GM23248 (cell line): ENCODE measurements at regions not wholly inside any gene's neighbourhood (a gene's known extent, or its start where the extent isn't known, plus 50 kb on each side); places are given as distances from the start of the nearest gene placed in this dataset.

Experiments used
- DNase-seq: peaks from one replicate; pipeline ENCODE4 v3.0.0-alpha.2; 2015
- H2AFZ ChIP-seq: fragments of 200-600 bp; sonication (generic); 2 replicates; pipeline ENCODE4 v1.6.1; 2016; ENCODE audit warnings: antibody characterized with exemption
- H3F3A ChIP-seq: fragments of 200-600 bp; sonication (generic); 2 replicates; pipeline ENCODE4 v1.6.1; 2016; ENCODE audit warnings: mild to moderate bottlenecking, antibody characterized with exemption, mixed run types; ENCODE audit not compliant: insufficient read depth
- H3K27ac ChIP-seq: fragments of 200-600 bp; sonication (generic); 2 replicates; pipeline ENCODE4 v1.5.1; 2016; ENCODE audit warnings: mild to moderate bottlenecking
- H3K27me3 ChIP-seq: fragments of 200-600 bp; sonication (generic); replicated peaks from 2 replicates; pipeline ENCODE4 v1.6.1; 2016; ENCODE audit warnings: mild to moderate bottlenecking; ENCODE audit not compliant: insufficient read depth
- H3K36me3 ChIP-seq: fragments of 200-600 bp; sonication (generic); 2 replicates; pipeline ENCODE4 v1.6.1; 2016; ENCODE audit warnings: low read depth, mild to moderate bottlenecking
- H3K4me1 ChIP-seq: fragments of 200-600 bp; sonication (generic); 2 replicates; pipeline ENCODE4 v1.6.1; 2016; ENCODE audit warnings: mild to moderate bottlenecking; ENCODE audit not compliant: insufficient read depth
- H3K4me2 ChIP-seq: fragments of 200-600 bp; sonication (generic); one replicate; pipeline ENCODE4 v1.6.1; 2016; ENCODE audit warnings: mild to moderate bottlenecking; ENCODE audit not compliant: unreplicated experiment
- H3K4me3 ChIP-seq: fragments of 200-600 bp; sonication (generic); 2 replicates; pipeline ENCODE4 v1.5.1; 2016; ENCODE audit warnings: mild to moderate bottlenecking
- H3K79me2 ChIP-seq: fragments of 200-600 bp; sonication (generic); 2 replicates; pipeline ENCODE4 v1.6.1; 2016; ENCODE audit warnings: mild to moderate bottlenecking; ENCODE audit not compliant: insufficient read depth
- H3K9ac ChIP-seq: fragments of 200-600 bp; sonication (generic); 2 replicates; pipeline ENCODE4 v1.6.1; 2016; ENCODE audit warnings: mild to moderate bottlenecking
- H3K9me2 ChIP-seq: fragments of 200-600 bp; sonication (generic); 2 replicates; pipeline ENCODE4 v1.6.1; 2016; ENCODE audit warnings: mixed run types, mild to moderate bottlenecking, moderate library complexity; ENCODE audit not compliant: insufficient read depth
- H3K9me3 ChIP-seq: fragments of 200-600 bp; sonication (generic); one replicate; pipeline ENCODE4 v1.6.1; 2017; ENCODE audit warnings: low read depth
- H4K20me1 ChIP-seq: fragments of 200-600 bp; sonication (generic); 2 replicates; pipeline ENCODE4 v1.6.0; 2016; ENCODE audit not compliant: insufficient read depth
- EZH2 ChIP-seq: fragments of 200-600 bp; sonication (generic); IDR thresholded peaks from 2 replicates; pipeline ENCODE4 v1.6.1; 2018; ENCODE audit warnings: antibody characterized with exemption, mild to moderate bottlenecking; ENCODE audit not compliant: insufficient read depth, poor library complexity, severe bottlenecking
- EZH2phosphoT487 ChIP-seq: fragments of 200-600 bp; sonication (generic); IDR thresholded peaks from 2 replicates; pipeline ENCODE4 v1.6.1; 2018; ENCODE audit warnings: antibody characterized with exemption, moderate library complexity, mild to moderate bottlenecking, low read depth; ENCODE audit not compliant: insufficient read depth
- WGBS, 2 experiments: methylation state at CpG; one replicate each; pipeline ENCODE4 v1.1.6; 2015 to 2017; ENCODE audit warnings: low lambda C conversion rate in 2 of 2, low coverage in 1 of 2; ENCODE audit errors: missing lambda C conversion rate in 2 of 2; 5-methylcytosine and 5-hydroxymethylcytosine counted together
- in situ Hi-C: fragments of 300-500 bp; cut with MboI; formaldehyde crosslinking; loops from 2 replicates; pipeline ENCODE4 v1.15.0; 2020

GRCh38 chr3:34868935-34869334 is 770.4 kb upstream of the ARPP21 start:
- H3K9me3 ChIP-seq: no peaks in the 10 kb centered on the region
- H3K79me2 ChIP-seq: no peaks in the 10 kb centered on the region
- H3F3A ChIP-seq: no peaks in the 10 kb centered on the region
- WGBS, 2 experiments: 7 to 17% methylated on average over 1 of the region's 1 CpG
- in situ Hi-C loops: no loop called here
- no peak overlapping the region for H3K9ac ChIP-seq
- no peaks in the 10 kb centered on the region for H4K20me1 ChIP-seq
- H3K4me2 ChIP-seq: no peak overlapping the region
- H2AFZ ChIP-seq: no peak overlapping the region
- DNase-seq: no peak
- H3K4me1 ChIP-seq: no peaks in the 10 kb centered on the region
- H3K4me3 ChIP-seq: no peak overlapping the region
- no peak overlapping the region for H3K27ac ChIP-seq
- no peaks in the 10 kb centered on the region for H3K36me3 ChIP-seq
- H3K27me3 ChIP-seq: no peaks in the 10 kb centered on the region
- TF ChIP-seq EZH2phosphoT487 (no peak), EZH2 (no peak)
- no peaks in the 10 kb centered on the region for H3K9me2 ChIP-seq

- Histone ChIP-seq H3K9me3 (no peaks in the 10 kb centered on the region), H3K4me3 (no peak overlapping the region), H3K9ac (no peak overlapping the region), H3K9me2 (no peaks in the 10 kb centered on the region), H2AFZ (no peak overlapping the region), H3K27me3 (no peaks in the 10 kb centered on the region), H3K27ac (no peak overlapping the region), H3K36me3 (no peaks in the 10 kb centered on the region), H3K4me1 (no peaks in the 10 kb centered on the region), H3F3A (no peaks in the 10 kb centered on the region), H3K79me2 (no peaks in the 10 kb centered on the region), H3K4me2 (no peak overlapping the region), H4K20me1 (no peaks in the 10 kb centered on the region)
- in situ Hi-C loops: no loop called here
- TF ChIP-seq EZH2 (no peak), EZH2phosphoT487 (no peak)
- no peak for DNase-seq
- WGBS, 2 experiments: 21 to 32% methylated on average over 1 of the region's 1 CpG
Measured at GRCh38 chr3:34869696-34870095, 769.6 kb upstream of the ARPP21 start.

GRCh38 chr3:34872406-34872805 is 766.9 kb upstream of the ARPP21 start:
- Histone ChIP-seq H3K27me3 (no peaks in the 10 kb centered on the region), H3F3A (no peaks in the 10 kb centered on the region), H3K9me3 (no peaks in the 10 kb centered on the region), H2AFZ (no peak overlapping the region), H3K9ac (no peak overlapping the region), H3K4me2 (no peak overlapping the region), H3K4me1 (no peaks in the 10 kb centered on the region), H3K36me3 (no peaks in the 10 kb centered on the region), H3K4me3 (no peak overlapping the region), H3K27ac (no peak overlapping the region), H3K79me2 (no peaks in the 10 kb centered on the region), H3K9me2 (no peaks in the 10 kb centered on the region), H4K20me1 (no peaks in the 10 kb centered on the region)
- no peak for DNase-seq
- TF ChIP-seq EZH2phosphoT487: no peak
- no peak for TF ChIP-seq EZH2
- in situ Hi-C loops: no loop called here
- WGBS, 2 experiments: 28 to 31% methylated on average over 7 of the region's 7 CpGs

GRCh38 chr3:34876997-34877396 is 762.3 kb upstream of the ARPP21 start:
- H3K4me2 ChIP-seq: no peak overlapping the region
- no peak overlapping the region for H3K27ac ChIP-seq
- no peak overlapping the region for H3K9ac ChIP-seq
- no peaks in the 10 kb centered on the region for H3K9me3 ChIP-seq
- H3K4me1 ChIP-seq: no peaks in the 10 kb centered on the region
- TF ChIP-seq EZH2phosphoT487: no peak
- TF ChIP-seq EZH2: no peak
- no peaks in the 10 kb centered on the region for H3F3A ChIP-seq
- H3K9me2 ChIP-seq: no peaks in the 10 kb centered on the region
- H3K79me2 ChIP-seq: no peaks in the 10 kb centered on the region
- in situ Hi-C loops: no loop called here
- H4K20me1 ChIP-seq: no peaks in the 10 kb centered on the region
- H3K27me3 ChIP-seq: no peaks in the 10 kb centered on the region
- no peak for DNase-seq
- no peak overlapping the region for H2AFZ ChIP-seq
- no peak overlapping the region for H3K4me3 ChIP-seq
- no peaks in the 10 kb centered on the region for H3K36me3 ChIP-seq

GRCh38 chr3:34878488-34878887 is 760.8 kb upstream of the ARPP21 start:
- Histone ChIP-seq H4K20me1 (no peaks in the 10 kb centered on the region), H3K9me2 (no peaks in the 10 kb centered on the region), H3K36me3 (no peaks in the 10 kb centered on the region), H3K4me3 (no peak overlapping the region), H2AFZ (no peak overlapping the region), H3K9ac (no peak overlapping the region), H3K4me1 (no peaks in the 10 kb centered on the region), H3K79me2 (no peaks in the 10 kb centered on the region), H3K9me3 (no peaks in the 10 kb centered on the region), H3K27me3 (no peaks in the 10 kb centered on the region), H3K27ac (no peak overlapping the region), H3F3A (no peaks in the 10 kb centered on the region), H3K4me2 (no peak overlapping the region)
- DNase-seq: no peak
- 32 to 33% methylated on average over 1 of the region's 1 CpG for WGBS, 2 experiments
- TF ChIP-seq EZH2 (no peak), EZH2phosphoT487 (no peak)
- in situ Hi-C loops: no loop called here
